Stimulated activated CD4-positive, alpha-beta T cell treated with anti-CD3 and anti-CD28 coated beads, Interleukin-2, amount 100 ng/mL, for 4 hours (primary cell): ENCODE measurements at regions not wholly inside any gene's neighbourhood (a gene's known extent, or its start where the extent isn't known, plus 50 kb on each side); places are given as distances from the start of the nearest gene placed in this dataset.
"Not testable (repeated sequence)": the region's sequence is repeated elsewhere in the genome, so short reads cannot be mapped to it uniquely, and the experiment has no call there.

ENCODE experiments used
- DNase-seq: peaks from one replicate; pipeline ENCODE4 v3.0.0-alpha.2; 2020; ENCODE audit warnings: low read depth

DNA sequence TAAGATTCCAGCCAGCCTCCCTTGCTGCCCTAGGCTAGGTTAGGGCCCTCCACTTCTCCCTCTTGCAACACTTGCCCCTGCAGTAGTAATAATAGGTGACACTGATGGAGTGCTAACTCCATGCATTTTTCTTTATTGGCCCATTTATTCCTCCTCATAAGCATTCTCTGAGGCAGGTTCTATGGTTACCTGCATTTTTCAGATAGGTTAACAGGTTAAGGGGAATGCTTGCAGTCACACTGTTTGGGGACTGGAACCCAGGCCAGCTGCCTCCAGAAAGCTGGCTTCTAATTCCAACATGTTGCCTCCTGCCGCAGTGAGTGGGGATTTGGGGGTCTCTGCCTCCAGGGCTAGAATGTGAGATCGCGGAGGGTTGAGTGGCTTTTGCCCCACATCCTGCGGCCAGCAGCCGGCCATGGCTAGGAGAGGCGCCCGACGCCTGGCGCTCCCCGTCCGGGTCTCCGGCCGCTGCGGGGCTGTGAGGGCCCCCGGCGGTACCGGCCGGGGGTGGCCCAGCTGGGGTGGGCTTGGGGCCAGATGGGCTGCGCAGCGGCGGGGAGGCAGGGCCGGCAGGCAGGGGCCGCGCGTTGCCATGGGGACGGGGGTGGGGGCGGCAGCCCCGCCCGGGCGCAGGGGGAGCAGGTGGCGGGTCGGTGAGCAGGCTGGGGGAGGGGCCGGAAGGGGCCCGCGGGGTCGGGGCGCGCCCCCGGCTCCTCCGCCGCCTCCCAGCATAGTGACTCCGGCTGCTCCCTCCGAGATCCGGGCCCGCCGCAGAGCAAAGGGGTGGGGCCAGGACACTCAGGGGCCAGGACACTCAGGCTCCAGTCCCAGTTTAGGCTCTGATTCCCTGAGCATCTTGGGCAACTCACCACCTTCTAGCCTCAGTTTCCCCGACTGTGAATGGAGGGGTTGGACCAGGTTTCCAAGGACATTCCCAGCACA lies 68.4 kb upstream of the SSBP3 start:
- no peak for DNase-seq

DNA sequence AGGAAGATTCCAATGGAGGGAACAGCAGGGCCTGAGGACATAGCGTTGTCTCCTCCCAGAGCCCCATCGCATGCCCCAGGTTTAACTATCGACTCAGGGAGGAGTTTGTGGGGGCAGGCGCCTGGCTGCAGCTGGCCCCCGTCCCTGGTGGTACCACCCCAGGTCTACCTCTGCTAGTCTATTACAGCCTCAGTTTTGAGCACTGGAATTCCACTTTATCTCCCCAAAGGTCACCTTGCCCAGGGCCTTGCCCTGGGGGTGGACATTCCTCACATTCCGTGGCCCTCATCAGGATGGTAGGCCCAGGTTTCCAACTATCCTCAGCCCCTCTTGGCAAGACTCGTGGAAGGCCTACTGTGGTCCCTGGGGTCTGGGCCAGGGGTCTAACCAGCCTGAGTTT lies 65.4 kb upstream of the SSBP3 start:
- no peak for DNase-seq

DNA sequence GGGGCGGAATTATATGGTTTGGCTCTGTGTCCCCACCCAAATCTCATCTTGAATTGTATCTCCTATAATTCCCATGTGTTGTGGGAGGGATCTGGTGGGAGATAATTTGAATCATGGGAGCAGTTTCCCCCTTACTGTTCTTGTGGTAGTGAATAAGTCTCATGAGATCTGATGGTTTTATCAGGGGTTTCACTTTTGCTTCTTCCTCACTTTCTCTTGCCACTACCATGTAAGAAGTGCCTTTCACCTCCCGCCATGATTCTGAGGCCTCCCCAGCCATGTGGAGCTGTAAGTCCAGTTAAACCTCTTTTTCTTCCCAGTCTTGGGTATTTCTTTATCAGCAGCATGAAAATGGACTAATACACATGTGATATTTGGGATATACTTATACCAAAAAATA lies 63.2 kb upstream of the SSBP3 start:
- DNase-seq: not testable (repeated sequence)

DNA sequence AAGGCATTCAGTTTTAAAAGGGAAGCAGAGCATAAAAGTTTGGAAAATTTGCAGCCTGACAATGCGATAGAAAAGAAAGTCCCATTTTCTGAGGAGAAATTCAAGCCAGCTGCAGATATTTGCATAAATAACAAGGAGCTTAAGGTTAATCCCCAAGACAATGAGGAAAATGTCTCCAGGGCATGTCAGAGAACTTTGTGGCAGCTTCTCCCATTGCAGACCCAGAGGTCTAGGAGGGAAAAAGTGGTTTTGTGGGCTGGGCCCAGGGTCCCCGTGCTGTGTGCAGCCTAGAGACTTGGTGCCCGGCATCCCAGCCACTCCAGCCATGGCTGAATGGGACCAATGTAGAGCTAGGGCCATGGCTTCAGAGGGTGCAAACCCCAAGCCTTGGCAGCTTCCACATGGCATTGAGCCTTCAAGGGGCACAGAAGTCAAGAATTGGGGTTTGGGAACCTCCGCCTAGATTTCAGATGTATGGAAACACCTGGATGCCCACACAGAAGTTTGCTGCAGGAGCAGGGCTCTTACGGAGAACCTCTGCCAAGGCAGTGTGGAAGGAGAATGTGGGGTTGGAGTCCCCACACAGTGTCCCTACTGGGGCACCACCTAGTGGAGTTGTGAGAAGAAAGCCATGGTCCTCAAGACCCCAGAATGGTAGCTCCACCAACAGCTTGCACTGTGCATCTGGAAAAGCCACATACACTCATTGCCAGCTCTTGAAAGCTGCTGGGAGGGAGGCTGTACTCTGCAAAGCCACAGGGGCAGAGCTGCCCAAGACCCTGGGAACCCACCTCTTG lies 62.3 kb upstream of the SSBP3 start:
- DNase-seq: not testable (repeated sequence)

DNA sequence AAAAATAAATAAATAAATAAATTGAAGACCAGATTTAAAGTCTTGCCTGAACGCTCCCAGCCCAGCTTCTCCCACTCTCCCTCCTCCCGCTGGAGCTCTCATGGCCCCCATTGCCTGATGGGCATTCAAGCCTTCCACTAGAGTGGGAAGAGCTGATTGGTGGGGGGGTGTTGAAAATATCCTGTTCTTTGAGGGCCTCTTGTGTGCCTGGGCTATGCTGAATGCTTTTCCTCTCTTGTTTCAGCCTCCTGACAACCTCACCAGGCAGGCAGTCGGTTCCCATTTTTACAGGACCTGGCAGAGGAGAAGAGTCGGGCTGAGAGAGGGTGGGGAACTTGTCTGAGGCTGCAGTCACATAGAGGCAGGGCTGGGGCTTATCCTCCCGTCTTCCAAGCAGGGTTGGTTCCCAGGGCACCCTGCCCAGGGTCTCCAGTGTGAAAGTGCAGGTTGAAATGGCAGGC lies 59.2 kb upstream of the SSBP3 start:
- no peak for DNase-seq

DNA sequence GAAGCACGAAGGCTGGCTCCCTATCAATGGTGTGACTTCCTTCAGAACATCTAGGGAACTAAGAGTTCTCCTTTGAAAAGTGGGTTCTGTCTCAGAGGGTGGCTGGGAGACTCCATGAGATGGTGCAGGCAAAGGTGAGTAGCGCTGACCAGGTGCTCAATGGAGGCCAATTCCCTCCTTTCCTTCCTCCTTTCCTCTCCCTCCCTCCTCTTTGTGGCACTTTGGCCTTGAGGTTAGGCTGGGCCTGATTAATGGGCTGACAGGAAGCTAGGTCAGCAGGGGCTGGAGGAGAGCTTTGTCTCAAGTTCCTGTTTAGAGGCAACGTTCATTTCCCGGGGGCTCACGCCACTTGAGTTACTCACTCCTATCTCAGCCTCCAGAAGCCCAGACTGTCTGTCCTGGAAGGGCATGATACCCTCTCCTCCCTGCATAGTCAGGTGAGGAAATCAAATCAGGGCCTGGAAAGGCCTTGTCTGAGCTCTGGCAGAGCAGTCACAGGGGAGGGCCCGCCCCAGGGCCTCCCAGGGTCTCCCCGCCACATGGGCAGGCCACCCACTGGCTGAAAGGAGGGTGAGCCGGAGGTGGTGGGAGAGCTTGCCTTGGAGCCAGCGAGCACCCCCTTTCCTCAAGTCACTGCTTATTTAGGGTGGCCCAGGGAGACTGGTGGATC lies 58.4 kb upstream of the SSBP3 start:
- DNase-seq: no peak

DNA sequence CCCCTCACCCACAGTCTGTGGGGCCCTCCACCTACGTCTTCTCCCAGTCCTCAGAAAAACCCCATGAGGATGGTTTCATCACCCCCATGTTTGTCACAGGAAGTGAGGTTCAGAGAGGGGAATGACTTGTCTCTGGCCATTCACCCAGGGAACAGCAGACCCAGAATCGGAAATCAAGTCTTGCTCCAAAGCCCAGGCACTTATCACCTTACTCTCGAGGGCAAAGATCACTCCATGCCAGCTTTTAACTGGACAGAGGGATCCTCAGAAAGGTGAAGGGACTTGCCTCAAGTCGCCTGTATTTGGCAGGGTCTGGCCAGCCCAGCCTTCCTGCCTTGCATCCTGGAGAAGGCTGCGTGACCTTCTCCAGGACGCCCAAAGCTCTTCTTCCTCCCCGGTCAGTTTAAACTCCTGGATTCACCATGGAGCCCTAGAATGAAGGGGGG lies 57.9 kb upstream of the SSBP3 start:
- no peak for DNase-seq

DNA sequence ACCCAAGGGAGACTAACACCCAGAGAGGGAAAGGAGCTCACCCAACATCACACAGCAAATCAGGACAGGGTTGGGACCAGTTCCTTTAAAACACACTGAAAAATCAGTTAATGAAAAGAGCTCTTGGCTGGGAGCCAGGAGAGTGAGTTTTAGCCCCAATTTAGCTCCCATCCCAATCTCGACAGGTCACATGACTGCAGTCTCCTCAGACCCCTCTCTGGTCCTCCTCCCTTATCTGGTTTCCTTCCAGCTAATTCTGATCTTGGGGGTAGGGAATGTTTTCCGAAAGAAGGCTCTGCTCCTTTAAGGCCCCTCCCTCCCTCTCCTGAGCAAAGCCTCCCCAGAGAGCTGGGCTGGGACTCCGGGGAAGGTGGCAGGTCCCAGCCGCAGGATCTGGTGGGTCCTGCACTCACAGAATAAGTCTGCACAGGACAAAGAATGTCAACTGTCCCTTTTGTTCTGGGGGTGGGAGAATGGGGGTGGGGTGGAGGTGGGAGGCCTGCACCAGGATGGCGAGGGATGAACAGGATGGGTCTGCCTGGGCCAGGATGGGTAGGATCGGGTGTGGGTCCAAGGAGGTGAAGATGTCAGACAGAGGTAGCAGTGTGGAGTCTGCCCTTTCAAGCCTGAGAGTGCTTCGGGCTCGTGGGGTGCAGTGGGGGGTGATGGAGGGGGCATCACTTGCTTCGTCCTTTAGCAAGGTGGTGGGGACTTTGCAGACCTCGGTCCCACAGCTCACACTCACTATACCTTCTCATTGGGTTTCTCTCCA lies 57.3 kb upstream of the SSBP3 start:
- no peak for DNase-seq

DNA sequence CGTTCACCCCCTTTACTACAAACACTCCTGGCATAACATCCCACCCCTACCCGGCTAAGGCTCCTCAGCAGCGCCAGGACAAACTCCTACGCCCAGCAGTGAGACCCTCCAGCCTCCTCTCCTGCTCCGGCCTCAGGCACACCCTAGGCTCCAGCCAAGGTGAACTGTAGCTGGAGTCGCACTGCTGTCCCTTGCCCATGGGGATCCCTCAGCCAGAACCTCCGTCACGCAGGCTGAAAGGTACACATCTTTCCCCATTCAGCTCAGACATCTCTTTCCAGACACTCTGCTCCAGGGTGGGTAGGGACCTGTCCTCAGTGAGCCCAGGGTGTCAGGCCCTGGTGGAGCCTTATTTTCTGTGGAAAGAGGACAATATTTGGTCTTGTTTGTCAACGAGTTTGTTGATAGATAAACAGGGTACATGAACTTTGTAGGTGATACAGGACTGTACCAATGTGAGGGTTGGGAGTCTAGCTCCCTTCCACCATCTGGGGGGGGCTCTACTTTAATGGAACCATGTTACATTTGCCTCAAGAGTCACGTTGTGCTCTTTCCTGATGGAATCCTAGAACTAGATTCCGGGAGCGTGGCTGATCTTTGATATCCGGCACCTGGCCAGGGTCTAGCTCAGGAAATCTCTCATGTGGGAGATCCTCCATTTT lies 56.5 kb upstream of the SSBP3 start:
- no peak for DNase-seq

DNA sequence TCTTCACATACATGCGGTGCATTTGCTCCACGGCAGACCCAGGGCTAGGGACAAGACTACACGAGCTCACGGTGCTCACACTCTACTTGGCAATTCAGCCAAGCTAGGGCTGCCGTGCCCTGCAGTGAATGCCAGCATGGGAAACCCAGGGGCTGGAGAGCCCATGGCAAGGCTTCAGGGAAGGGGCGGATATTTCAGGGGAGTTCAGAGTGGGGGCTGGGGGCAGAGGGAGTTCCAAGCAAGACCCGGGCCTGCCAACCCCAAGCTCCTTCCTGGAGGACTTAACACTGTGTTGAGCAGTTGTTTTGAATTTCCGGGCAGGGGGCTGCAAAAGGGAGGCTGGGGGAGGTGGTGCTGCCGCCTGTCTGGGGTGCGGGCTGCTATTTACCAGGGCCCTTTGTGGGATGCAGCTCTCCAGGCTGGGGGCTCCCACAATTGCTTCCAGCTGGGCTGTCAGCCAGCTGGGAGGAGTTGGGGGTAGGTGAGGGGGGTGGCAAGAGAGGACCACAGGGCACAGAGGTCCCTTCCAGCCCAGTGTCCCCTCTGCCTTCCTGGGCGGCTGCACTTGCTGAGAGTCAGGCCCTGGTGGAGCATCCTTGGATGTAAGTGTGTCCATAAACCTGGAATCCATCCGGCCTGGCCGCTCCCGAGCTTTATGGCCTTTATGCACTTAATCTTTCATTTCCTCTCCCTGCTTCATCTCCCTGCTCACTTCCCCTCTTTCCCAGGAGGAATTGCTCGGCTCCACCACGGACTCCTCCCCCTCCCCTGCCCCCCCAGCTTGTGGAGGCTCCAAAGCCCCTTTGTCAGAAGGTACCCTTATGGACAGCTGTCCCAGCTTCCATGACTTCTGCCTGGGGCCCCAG lies 55.8 kb upstream of the SSBP3 start:
- DNase-seq: no peak

DNA sequence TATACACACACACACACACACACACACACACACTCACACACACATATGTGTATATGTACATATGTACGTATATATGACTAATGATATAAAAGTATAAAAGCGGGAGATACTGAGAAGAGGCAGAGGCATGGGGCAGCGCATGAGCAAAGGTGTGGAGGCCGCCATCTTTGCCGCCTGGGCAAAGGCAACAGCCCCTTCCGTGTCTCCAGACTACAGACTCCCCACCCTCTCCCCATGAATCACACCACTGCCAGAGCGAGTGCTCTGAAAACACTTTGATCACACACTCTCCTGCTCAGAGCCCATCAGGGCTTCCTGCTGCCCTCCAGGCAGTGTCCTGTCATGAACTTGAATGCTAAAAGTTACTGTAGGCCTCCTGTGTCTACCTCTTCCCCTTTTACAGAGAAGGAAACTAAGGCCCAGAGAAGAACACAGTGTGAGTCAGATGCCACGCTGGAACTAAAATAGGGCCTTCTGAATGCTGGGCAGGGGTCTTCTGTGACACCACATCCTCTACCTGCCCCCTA lies 54.7 kb upstream of the SSBP3 start:
- DNase-seq: no peak

DNA sequence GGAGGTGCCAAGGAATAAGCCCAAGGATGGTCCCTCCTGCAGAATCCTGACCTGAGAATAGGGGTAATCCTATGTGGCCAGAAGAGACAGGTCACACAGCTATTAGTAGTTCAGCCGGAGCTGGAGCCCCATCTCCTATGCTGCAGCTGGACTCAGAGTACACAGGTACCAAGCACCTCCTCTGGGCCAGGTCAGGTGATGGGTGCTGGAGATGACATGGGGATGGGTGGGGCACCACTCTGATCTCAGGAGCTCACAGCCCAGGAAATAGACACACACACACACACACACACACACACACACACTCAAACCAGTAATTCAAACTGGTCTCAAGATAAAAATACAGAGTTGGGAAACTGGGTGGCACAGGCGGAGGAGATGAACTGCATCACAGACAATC lies 54.2 kb upstream of the SSBP3 start:
- no peak for DNase-seq

DNA sequence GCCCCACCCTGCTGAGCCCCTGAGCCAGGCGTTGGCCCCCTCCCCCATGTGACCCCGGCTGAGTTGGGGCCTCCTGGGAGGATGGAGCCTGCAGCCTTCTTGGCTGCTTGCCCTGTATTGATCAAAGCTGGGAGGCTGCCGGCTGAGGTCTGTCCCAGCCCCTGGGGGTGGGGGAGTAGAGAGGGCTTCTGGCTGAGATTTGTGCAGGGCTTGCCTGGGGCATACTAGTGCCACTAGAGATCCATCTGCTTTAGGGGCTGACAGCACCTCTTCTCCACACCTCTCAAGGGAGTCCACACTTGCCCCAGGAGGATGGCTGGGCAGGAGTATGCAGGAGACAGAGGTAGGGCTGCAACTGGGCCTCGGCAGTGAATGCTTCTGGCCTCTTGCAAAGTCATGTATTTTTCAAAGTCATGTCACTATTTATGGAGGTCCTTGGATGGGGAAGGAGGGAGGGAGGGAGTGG lies 53.6 kb upstream of the SSBP3 start:
- no peak for DNase-seq

DNA sequence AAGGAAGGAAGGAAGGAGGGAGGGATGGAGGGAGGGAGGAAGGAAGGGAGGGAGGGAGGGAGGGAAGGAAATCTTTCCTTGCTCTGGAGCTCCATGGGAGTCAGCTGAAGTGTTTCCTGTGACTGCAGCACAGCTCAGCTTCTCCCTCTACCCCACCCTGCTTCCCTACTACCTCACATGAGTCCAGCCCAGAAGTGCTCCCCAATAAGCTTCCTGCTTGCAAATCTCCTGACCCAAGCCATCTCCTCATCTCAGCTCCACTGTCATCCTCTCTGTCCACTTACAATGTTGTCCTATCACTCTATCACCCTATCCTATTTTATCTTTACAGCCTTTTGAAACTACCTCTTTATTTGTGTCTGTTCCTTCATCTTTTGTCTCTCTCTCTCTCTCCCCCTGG lies 52.9 kb upstream of the SSBP3 start:
- DNase-seq: no peak

DNA sequence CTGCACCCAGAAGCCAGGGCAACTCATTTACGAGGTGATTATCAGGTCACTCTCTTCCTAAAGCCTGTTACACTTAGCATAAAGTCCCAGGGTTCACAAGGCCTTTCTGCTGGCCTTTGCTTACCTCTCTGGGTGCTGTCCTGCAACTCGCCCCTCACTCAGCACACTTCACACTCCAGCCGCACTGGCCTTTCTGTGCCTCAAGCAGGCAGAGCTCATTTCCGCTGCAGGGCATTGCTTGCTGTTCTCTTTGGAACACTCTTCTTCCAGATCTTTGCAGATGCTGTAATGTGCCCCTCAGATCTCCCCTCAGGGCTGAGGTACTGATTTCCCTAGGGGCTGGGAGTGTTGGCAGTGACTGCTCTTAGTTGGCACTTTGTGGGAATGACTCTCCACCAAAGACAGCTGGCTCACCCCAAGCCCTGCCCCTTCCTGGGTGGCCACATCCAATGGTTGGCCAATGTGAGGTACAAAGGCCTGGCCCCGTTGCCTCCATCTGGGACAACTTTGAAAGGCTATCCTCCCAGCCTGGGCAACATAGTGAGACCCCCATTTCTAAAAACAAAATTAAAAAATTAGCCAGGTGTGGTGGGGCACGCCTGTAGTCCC lies 50.8 kb upstream of the SSBP3 start:
- DNase-seq: no peak

DNA sequence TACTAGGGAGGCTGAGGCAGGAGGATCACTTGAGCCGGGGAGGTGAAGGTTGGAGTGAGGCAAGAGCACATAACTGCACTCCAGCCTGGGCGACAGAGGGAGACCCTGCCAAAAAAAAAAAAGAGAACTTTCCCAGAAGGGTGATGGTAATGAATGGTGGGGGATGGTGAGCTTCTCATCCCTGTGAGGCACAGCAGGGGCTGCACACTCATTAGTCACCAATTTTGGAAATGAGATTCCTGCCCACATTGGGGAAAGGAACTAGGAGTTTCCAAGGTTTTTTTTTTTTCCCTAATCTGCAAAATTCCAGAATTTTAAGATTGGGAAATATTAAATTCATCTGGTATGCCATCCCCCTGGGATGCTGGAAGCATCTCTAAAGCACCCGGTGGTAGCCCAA lies 50.2 kb upstream of the SSBP3 start:
- DNase-seq: no peak
